ENCODE measurements at regions not wholly inside any gene's neighbourhood (a gene's known extent, or its start where the extent isn't known, plus 50 kb on each side); places are given as distances from the start of the nearest gene placed in this dataset.
"Not testable (repeated sequence)": the region's sequence is repeated elsewhere in the genome, so short reads cannot be mapped to it uniquely, and the experiment has no call there.

- no peak for TF ChIP-seq FOXP2 (optimal IDR thresholded peaks at IDR 0.05; ENCODE audit: control extremely low read depth, extremely low read length, insufficient read depth)
- TF ChIP-seq POLR2AphosphoS5 (IDR thresholded peaks at IDR 0.05; ENCODE audit: borderline replicate concordance, low read depth, low read length): no peak
- no peak for TF ChIP-seq EZH2 (IDR thresholded peaks at IDR 0.05)
- DNase-seq (ENCODE audit: low read depth, low spot score): no peak
- H3K4me3 ChIP-seq: no peak overlapping the region
Measured at GRCh38 chr15:31502541-31503229, 176.1 kb downstream of the KLF13 start.

GRCh38 chr15:31503256-31503655 lies 176.6 kb downstream of the KLF13 start:
- Histone ChIP-seq H3K4me3 (no peak overlapping the region), H3K9ac (ENCODE audit: insufficient read length) (no peak overlapping the region), H3K27ac (no peak overlapping the region), H3K36me3 (ENCODE audit: insufficient read depth, low read length) (no peaks in the 10 kb centered on the region), H3K9me3 (ENCODE audit: low read depth, low read length) (no peaks in the 10 kb centered on the region)
- TF ChIP-seq POLR2AphosphoS5 (IDR thresholded peaks at IDR 0.05; ENCODE audit: borderline replicate concordance, low read depth, low read length) (no peak), FOXP2 (optimal IDR thresholded peaks at IDR 0.05; ENCODE audit: control extremely low read depth, extremely low read length, insufficient read depth) (no peak), EZH2 (IDR thresholded peaks at IDR 0.05) (no peak)
- no peak for DNase-seq (ENCODE audit: low read depth, low spot score)

More at GRCh38 chr15:31502541-31503229, 176.1 kb downstream of the KLF13 start:
- H3K27ac ChIP-seq: no peak overlapping the region
- no peaks in the 10 kb centered on the region for H3K36me3 ChIP-seq (ENCODE audit: insufficient read depth, low read length)
- no peaks in the 10 kb centered on the region for H3K9me3 ChIP-seq (ENCODE audit: low read depth, low read length)
- no peak overlapping the region for H3K9ac ChIP-seq (ENCODE audit: insufficient read length)

GRCh38 chr15:31503758-31504461 lies 177.3 kb downstream of the KLF13 start:
- no peaks in the 10 kb centered on the region for H3K9me3 ChIP-seq (ENCODE audit: low read depth, low read length)
- H3K4me3 ChIP-seq: no peak overlapping the region
- TF ChIP-seq FOXP2 (optimal IDR thresholded peaks at IDR 0.05; ENCODE audit: control extremely low read depth, extremely low read length, insufficient read depth) (no peak), POLR2AphosphoS5 (IDR thresholded peaks at IDR 0.05; ENCODE audit: borderline replicate concordance, low read depth, low read length) (no peak), EZH2 (IDR thresholded peaks at IDR 0.05) (no peak)
- no peak for DNase-seq (ENCODE audit: low read depth, low spot score)
- no peak overlapping the region for H3K9ac ChIP-seq (ENCODE audit: insufficient read length)
- no peak overlapping the region for H3K27ac ChIP-seq
- no peaks in the 10 kb centered on the region for H3K36me3 ChIP-seq (ENCODE audit: insufficient read depth, low read length)

GRCh38 chr15:31504462-31504839 lies 177.8 kb downstream of the KLF13 start:
- H3K4me3 ChIP-seq: no peak overlapping the region
- no peaks in the 10 kb centered on the region for H3K36me3 ChIP-seq (ENCODE audit: insufficient read depth, low read length)
- no peak overlapping the region for H3K9ac ChIP-seq (ENCODE audit: insufficient read length)
- no peak for DNase-seq (ENCODE audit: low read depth, low spot score)
- no peaks in the 10 kb centered on the region for H3K9me3 ChIP-seq (ENCODE audit: low read depth, low read length)
- no peak overlapping the region for H3K27ac ChIP-seq
- TF ChIP-seq EZH2 (IDR thresholded peaks at IDR 0.05): no peak
- TF ChIP-seq FOXP2 (optimal IDR thresholded peaks at IDR 0.05; ENCODE audit: control extremely low read depth, extremely low read length, insufficient read depth): no peak
- no peak for TF ChIP-seq POLR2AphosphoS5 (IDR thresholded peaks at IDR 0.05; ENCODE audit: borderline replicate concordance, low read depth, low read length)

GRCh38 chr15:31507573-31507972 lies 180.9 kb downstream of the KLF13 start:
- not testable (repeated sequence) for H3K4me3 ChIP-seq; H3K27ac ChIP-seq; H3K9ac ChIP-seq (ENCODE audit: insufficient read length); H3K9me3 ChIP-seq (ENCODE audit: low read depth, low read length); H3K36me3 ChIP-seq (ENCODE audit: insufficient read depth, low read length); DNase-seq (ENCODE audit: low read depth, low spot score)

- no peak overlapping the region for H3K27ac ChIP-seq
- H3K36me3 ChIP-seq (ENCODE audit: insufficient read depth, low read length): no peaks in the 10 kb centered on the region
- no peak for DNase-seq (ENCODE audit: low read depth, low spot score)
- H3K9ac ChIP-seq (ENCODE audit: insufficient read length): no peak overlapping the region
- no peaks in the 10 kb centered on the region for H3K9me3 ChIP-seq (ENCODE audit: low read depth, low read length)
- TF ChIP-seq FOXP2 (optimal IDR thresholded peaks at IDR 0.05; ENCODE audit: control extremely low read depth, extremely low read length, insufficient read depth) (no peak), EZH2 (IDR thresholded peaks at IDR 0.05) (no peak)
- H3K4me3 ChIP-seq: no peak overlapping the region
Measured at GRCh38 chr15:31508656-31509055, 182.0 kb downstream of the KLF13 start.

- no peak overlapping the region for H3K9ac ChIP-seq (ENCODE audit: insufficient read length)
- no peaks in the 10 kb centered on the region for H3K9me3 ChIP-seq (ENCODE audit: low read depth, low read length)
- no peak overlapping the region for H3K4me3 ChIP-seq
- no peak overlapping the region for H3K27ac ChIP-seq
- TF ChIP-seq EZH2 (IDR thresholded peaks at IDR 0.05): no peak
- no peak for TF ChIP-seq POLR2AphosphoS5 (IDR thresholded peaks at IDR 0.05; ENCODE audit: borderline replicate concordance, low read depth, low read length)
- DNase-seq (ENCODE audit: low read depth, low spot score): no peak
- H3K36me3 ChIP-seq (ENCODE audit: insufficient read depth, low read length): no peaks in the 10 kb centered on the region
Measured at GRCh38 chr15:31510057-31510456, 183.4 kb downstream of the KLF13 start.

GRCh38 chr15:31511707-31512310 lies 185.2 kb downstream of the KLF13 start:
- no peak for TF ChIP-seq POLR2AphosphoS5 (IDR thresholded peaks at IDR 0.05; ENCODE audit: borderline replicate concordance, low read depth, low read length)
- TF ChIP-seq EZH2 (IDR thresholded peaks at IDR 0.05): no peak
- no peak for TF ChIP-seq FOXP2 (optimal IDR thresholded peaks at IDR 0.05; ENCODE audit: control extremely low read depth, extremely low read length, insufficient read depth)
- H3K9me3 ChIP-seq (ENCODE audit: low read depth, low read length): no peaks in the 10 kb centered on the region
- no peak overlapping the region for H3K27ac ChIP-seq
- DNase-seq (ENCODE audit: low read depth, low spot score): no peak
- no peak overlapping the region for H3K4me3 ChIP-seq
- no peak overlapping the region for H3K9ac ChIP-seq (ENCODE audit: insufficient read length)
- no peaks in the 10 kb centered on the region for H3K36me3 ChIP-seq (ENCODE audit: insufficient read depth, low read length)
